Activated T-cell treated with anti-CD3 and anti-CD28 coated beads, Interleukin-2, amount 50 U/mL, for 24 hours (primary cell): ENCODE measurements at regions not wholly inside any gene's neighbourhood (a gene's known extent, or its start where the extent isn't known, plus 50 kb on each side); places are given as distances from the start of the nearest gene placed in this dataset.

ENCODE experiments used
- DNase-seq: peaks from one replicate; pipeline ENCODE4 v3.0.0-alpha.2; 2020
- H3K27ac Mint-ChIP-seq: 2 replicates; pipeline ENCODE4 v1.8.0; 2020; ENCODE audit warnings: mild to moderate bottlenecking, mixed read lengths
- H3K27me3 Mint-ChIP-seq: 2 replicates; pipeline ENCODE4 v1.8.0; 2020; ENCODE audit warnings: mixed read lengths
- H3K36me3 Mint-ChIP-seq: 2 replicates; pipeline ENCODE4 v1.8.0; 2020; ENCODE audit warnings: low read depth, mixed read lengths
- H3K4me1 Mint-ChIP-seq: 2 replicates; pipeline ENCODE4 v1.8.0; 2020; ENCODE audit warnings: low read depth, mixed read lengths
- H3K4me3 Mint-ChIP-seq: 2 replicates; pipeline ENCODE4 v1.8.0; 2020; ENCODE audit warnings: mild to moderate bottlenecking, moderate library complexity, mixed read lengths
- H3K9me3 Mint-ChIP-seq: 2 replicates; pipeline ENCODE4 v1.8.0; 2020; ENCODE audit warnings: mixed read lengths

DNA sequence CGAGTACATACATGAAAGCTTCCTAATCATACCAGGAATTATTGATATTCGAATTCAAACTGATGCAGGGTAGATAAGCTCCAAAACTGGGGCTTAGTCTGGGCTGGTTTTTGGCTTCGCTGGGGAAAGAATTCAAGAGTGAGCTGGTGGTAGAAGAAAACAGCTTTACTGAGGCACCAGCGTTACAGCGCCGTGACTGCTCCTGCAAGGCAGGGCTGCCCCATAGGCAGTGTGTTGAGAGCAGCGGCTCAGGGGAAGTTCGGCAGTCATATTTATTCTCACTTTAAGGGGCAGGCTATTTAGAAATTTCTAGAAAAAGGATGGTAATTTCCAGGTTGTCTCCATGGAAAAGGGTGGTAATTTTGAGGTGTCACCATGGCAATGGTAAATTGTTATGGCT is 292.6 kb upstream of the TCF4 start:
- Mint-ChIP-seq H3K27ac (no peak overlapping the region), H3K27me3 (no peaks in the 10 kb centered on the region), H3K36me3 (no peaks in the 10 kb centered on the region), H3K4me3 (no peak overlapping the region), H3K9me3 (peaks cover 2% of the 10 kb centered on the region), H3K4me1 (peaks cover 1% of the 10 kb centered on the region)
- no peak for DNase-seq

DNA sequence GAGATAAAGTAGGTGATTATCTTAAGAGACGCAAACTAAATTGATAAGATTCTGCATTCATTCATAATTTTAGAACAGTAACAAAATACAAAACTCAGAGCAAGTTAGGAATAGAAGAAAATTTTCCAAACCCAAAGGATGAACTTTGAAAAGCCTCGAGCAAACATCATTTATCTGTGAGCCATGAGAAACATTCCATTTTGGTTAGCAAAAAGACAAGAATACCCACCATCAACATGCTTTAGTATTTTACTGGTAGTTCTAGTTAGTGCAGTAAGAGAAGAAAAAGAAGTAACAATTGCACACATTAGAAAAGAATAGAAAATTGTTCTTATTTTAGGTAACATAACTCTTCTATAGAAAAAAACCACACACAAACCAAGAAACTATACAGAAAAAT is 291.3 kb upstream of the TCF4 start:
- Mint-ChIP-seq H3K27me3 (no peaks in the 10 kb centered on the region), H3K9me3 (no peaks in the 10 kb centered on the region), H3K27ac (no peak overlapping the region), H3K36me3 (no peaks in the 10 kb centered on the region), H3K4me1 (peaks cover 1% of the 10 kb centered on the region), H3K4me3 (no peak overlapping the region)
- no peak for DNase-seq

DNA sequence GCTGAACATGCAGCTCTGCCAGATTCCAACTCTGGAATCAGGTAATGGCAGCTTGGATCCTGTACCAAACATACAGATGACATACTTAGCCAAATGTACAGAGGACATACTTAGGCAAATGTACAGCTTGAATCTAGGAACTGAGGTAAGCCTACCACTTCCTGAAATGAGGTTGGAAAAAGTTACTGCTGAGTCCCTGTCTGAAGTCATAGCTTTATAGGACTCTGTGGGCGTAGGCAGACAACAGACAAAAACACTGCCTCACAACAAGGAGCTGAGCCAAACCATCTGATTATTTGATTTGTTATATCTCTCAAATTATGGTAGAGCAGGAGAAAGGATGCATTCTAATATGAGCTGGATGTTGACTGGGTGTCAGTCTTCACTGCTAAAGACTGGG is 290.2 kb upstream of the TCF4 start:
- Mint-ChIP-seq H3K9me3 (peaks cover 3% of the 10 kb centered on the region), H3K36me3 (no peaks in the 10 kb centered on the region), H3K27ac (no peak overlapping the region), H3K27me3 (no peaks in the 10 kb centered on the region), H3K4me3 (no peak overlapping the region), H3K4me1 (peaks cover 1% of the 10 kb centered on the region)
- DNase-seq: no peak

DNA sequence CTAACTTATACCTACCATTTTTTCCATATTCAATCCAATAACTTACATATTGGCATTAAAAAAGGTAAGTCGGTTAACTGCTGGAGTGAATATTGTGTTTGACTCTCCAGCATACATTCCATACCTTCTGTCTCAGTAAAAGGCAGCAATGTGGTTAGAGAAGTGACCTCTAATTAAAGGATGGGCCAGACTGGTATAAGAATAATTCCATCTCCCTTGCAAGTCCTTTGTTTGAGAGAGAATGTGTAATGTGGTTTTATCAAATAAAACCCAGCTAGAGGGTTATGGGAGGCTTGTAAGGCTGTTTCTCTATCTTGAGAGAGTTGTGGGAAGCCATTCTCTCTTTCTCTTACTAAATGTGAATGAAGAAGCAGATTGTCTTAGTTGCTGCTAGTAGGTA is 289.3 kb upstream of the TCF4 start:
- H3K36me3 Mint-ChIP-seq: no peaks in the 10 kb centered on the region
- H3K4me1 Mint-ChIP-seq: peaks cover 1% of the 10 kb centered on the region
- no peak overlapping the region for H3K27ac Mint-ChIP-seq
- peaks cover 3% of the 10 kb centered on the region for H3K9me3 Mint-ChIP-seq
- H3K27me3 Mint-ChIP-seq: no peaks in the 10 kb centered on the region
- no peak overlapping the region for H3K4me3 Mint-ChIP-seq
- DNase-seq: no peak

DNA sequence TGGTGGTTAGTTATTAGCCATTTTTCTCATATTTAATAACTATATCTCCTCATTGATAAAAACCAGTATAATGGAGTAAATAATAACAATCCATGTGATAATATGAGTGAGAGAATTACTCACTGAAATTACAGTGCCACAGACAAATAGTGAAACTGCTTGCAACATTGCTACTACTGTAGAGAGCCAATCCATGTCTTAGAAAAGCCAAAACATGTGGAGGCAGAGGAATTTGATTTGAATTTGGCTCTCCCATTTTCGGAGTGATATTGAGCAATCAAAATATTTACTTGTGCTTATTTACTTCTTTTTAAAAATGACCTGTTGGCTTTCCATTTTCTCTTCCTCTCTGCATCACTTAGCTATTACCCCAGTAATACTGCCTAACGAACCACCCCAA is 288.3 kb upstream of the TCF4 start:
- no peak overlapping the region for H3K4me3 Mint-ChIP-seq
- H3K36me3 Mint-ChIP-seq: no peaks in the 10 kb centered on the region
- peaks cover 3% of the 10 kb centered on the region for H3K9me3 Mint-ChIP-seq
- no peaks in the 10 kb centered on the region for H3K27me3 Mint-ChIP-seq
- DNase-seq: no peak
- H3K4me1 Mint-ChIP-seq: peaks cover 1% of the 10 kb centered on the region
- no peak overlapping the region for H3K27ac Mint-ChIP-seq

DNA sequence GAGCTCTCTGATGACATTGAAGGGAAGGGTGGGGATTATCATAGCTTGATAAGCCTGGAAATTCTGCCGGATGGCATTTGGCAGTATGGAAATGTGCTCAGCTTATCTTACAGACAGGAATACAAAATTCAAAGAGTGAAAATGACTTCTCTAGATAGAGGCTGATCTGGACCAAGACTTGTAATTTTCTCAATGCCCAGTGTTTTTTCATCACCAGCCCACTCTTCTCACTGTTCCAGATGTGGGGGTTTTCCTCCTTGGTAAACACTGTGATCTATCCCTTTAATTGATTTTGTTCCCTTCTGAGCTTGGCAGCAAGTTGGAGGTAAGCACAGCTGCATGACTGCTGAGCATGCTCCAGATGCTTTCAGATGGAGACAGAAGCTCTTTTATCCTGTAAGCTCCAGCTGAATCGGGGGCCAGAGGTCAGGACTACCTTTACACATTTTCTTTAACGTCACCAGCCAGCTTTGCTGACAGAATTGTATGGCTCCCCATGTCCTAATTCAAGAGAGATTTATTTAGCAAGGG is 287.4 kb upstream of the TCF4 start:
- H3K27me3 Mint-ChIP-seq: no peaks in the 10 kb centered on the region
- DNase-seq: no peak
- H3K4me3 Mint-ChIP-seq: no peak overlapping the region
- H3K27ac Mint-ChIP-seq: no peak overlapping the region
- H3K36me3 Mint-ChIP-seq: no peaks in the 10 kb centered on the region
- peaks cover 6% of the 10 kb centered on the region for H3K9me3 Mint-ChIP-seq
- peaks cover 1% of the 10 kb centered on the region for H3K4me1 Mint-ChIP-seq

DNA sequence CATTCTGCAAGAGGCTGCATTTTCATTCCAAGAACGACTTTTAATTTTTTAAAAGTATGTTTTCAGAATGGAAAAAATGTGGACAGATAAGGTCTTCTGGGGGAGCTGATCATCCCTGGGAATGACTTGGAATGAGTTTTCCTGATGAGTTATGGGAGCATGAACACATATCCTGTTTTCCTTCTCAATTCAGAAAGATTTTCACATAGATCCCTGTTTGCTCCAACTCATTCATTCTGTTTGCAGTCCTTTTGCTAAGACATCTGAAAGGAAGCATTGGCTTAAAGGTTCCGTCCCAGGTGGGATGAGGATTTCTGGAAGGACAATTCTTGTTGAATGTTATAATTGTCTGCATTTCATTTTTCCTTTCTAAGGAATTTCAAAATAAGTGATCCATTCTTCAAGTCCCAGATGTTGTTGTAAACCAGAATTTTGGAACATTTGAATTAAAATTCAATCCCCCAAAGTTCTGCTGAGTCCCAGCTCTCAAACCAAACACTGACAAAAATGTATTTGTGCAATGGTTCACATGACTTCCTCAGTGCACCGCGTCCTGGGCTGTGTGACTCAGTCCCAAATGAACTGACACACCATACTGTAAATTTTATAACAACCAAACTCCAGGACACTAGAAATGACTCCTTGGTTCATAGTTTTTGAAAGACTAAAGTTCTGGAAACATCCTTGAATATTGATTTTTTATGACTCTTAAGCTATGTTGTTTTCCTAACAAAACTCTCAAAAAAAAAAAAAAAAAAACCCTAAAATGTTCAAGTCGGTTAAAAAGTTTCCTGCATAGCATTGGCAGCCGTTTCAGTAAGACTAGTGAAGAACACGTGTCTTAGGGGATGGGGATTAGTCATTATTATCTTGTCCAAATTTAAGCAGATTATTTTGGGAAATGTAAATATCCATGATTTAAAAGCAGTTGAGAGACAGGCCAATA is 281.8 kb upstream of the TCF4 start:
- H3K27me3 Mint-ChIP-seq: no peaks in the 10 kb centered on the region
- H3K4me3 Mint-ChIP-seq: no peak overlapping the region
- peaks cover 6% of the 10 kb centered on the region for H3K9me3 Mint-ChIP-seq
- H3K4me1 Mint-ChIP-seq: no peaks in the 10 kb centered on the region
- no peaks in the 10 kb centered on the region for H3K36me3 Mint-ChIP-seq
- no peak overlapping the region for H3K27ac Mint-ChIP-seq
- DNase-seq: no peak

DNA sequence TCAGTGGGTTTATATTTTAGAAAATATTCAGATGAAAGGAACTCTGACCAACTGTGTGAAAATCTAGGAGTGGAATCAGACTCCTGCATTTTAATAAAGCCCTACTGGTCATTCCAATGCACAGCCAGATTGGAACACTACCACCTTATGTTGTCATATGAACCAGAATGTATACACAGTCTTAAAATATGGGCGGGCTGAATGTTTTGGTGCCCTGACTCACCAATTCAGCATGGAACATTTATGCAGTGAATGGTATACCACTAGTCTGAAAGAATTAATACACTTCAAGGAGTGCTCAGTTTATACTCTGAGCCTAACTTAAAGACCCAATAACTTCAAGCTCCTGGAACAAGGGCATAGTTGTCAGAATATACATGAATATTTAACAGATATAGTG is 280.9 kb upstream of the TCF4 start:
- no peaks in the 10 kb centered on the region for H3K36me3 Mint-ChIP-seq
- H3K4me1 Mint-ChIP-seq: no peaks in the 10 kb centered on the region
- no peak overlapping the region for H3K4me3 Mint-ChIP-seq
- H3K27me3 Mint-ChIP-seq: no peaks in the 10 kb centered on the region
- peaks cover 6% of the 10 kb centered on the region for H3K9me3 Mint-ChIP-seq
- no peak overlapping the region for H3K27ac Mint-ChIP-seq
- no peak for DNase-seq

DNA sequence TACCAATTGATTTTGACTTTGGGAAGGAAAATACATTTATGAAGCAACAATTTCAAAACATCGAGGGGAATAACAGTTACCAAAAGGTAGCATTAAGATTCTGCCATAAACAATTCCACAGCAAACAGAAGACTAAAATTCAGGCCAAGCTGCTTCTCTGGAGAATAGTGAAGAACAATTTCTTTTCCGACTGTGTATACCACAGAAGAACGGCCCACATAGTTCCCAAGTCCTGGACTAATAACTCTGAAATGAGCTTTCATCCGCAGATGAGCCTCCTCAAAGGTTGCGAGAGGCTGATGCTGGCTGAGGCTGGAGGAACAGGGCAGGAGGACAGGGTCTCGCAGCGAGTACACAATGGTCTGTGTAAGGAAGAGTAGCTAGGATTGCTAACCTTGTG is 278.9 kb upstream of the TCF4 start:
- Mint-ChIP-seq H3K9me3 (peaks cover 7% of the 10 kb centered on the region), H3K4me1 (no peaks in the 10 kb centered on the region), H3K4me3 (no peak overlapping the region), H3K27ac (no peak overlapping the region), H3K27me3 (no peaks in the 10 kb centered on the region), H3K36me3 (no peaks in the 10 kb centered on the region)
- no peak for DNase-seq

DNA sequence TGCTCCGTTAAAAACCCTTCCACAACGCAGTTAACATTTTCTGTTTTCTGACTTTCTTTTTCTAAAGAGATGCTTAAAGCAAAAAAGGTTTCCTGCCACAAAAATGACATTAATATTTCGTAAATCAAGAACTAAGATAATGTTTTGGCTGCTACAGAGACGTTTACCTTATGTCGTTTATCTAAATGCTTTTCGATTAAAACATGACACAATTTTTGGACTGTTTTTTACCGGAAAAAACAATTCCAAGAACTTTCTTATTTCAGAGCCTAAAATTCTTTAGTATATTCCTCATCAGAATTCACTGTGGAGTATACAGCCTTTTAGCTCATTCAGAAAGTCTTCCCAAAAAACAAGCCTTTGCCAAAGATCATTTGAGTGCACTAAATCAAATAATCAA is 278.0 kb upstream of the TCF4 start:
- Mint-ChIP-seq H3K27me3 (no peaks in the 10 kb centered on the region), H3K9me3 (peaks cover 7% of the 10 kb centered on the region), H3K27ac (no peak overlapping the region), H3K36me3 (no peaks in the 10 kb centered on the region), H3K4me3 (no peak overlapping the region), H3K4me1 (no peaks in the 10 kb centered on the region)
- DNase-seq: no peak

DNA sequence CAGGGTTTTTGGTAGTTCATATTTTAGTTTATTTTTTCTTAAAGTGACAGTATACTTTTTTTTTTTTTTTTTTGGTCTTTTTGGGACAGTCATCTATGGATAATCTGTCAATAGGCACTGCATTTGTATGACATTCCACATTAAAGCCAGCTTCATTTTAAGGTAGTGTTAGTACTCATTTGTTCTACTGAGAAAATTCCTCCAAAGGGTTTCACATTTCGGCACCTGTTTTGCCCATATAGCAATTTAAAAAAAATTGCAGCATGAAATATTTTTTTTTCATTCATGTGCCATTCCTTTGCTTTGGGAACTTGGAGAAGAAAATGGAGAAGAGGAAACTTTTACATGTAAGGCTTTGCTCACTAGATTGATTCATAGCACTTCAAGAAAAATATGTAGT is 276.3 kb upstream of the TCF4 start:
- DNase-seq: no peak
- Mint-ChIP-seq H3K4me1 (no peaks in the 10 kb centered on the region), H3K9me3 (peaks cover 3% of the 10 kb centered on the region), H3K36me3 (no peaks in the 10 kb centered on the region), H3K4me3 (no peak overlapping the region), H3K27ac (no peak overlapping the region), H3K27me3 (no peaks in the 10 kb centered on the region)

DNA sequence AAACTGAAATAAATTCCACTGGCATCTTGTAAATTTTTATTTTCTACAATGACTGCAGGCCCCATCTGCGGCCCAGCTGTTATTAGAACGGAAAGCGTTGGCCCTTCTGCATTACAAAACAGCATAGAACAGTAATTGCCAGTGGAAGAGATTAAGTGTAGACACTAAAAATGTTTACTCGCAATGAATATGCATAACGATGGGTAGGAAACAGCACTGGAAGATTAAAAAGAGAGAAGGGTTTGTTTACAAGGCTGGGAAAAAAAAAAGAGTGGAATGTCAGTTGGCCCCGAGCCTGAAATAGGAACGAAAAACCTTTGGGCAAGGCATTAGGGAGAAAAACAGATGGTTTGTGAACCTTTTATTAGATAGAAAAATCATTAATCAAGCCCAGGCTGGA is 275.9 kb upstream of the TCF4 start:
- peaks cover 3% of the 10 kb centered on the region for H3K9me3 Mint-ChIP-seq
- no peaks in the 10 kb centered on the region for H3K36me3 Mint-ChIP-seq
- no peak for DNase-seq
- no peak overlapping the region for H3K4me3 Mint-ChIP-seq
- no peaks in the 10 kb centered on the region for H3K27me3 Mint-ChIP-seq
- H3K4me1 Mint-ChIP-seq: no peaks in the 10 kb centered on the region
- H3K27ac Mint-ChIP-seq: no peak overlapping the region

DNA sequence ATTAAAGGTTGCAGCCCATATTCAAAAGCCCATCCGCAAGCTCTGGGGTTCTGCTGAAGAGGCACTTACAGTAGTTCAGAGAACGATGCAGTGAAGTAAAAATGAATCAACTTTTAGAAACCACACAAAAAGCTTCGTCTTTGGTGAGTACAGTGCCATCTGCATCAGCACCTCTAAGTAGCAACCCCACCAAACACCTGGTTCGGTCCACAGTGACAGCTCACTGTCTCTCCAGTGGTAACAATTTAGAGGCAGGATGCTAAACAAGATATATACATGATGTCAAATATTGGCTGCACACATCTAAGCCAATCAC is 275.4 kb upstream of the TCF4 start:
- H3K9me3 Mint-ChIP-seq: peaks cover 3% of the 10 kb centered on the region

DNA sequence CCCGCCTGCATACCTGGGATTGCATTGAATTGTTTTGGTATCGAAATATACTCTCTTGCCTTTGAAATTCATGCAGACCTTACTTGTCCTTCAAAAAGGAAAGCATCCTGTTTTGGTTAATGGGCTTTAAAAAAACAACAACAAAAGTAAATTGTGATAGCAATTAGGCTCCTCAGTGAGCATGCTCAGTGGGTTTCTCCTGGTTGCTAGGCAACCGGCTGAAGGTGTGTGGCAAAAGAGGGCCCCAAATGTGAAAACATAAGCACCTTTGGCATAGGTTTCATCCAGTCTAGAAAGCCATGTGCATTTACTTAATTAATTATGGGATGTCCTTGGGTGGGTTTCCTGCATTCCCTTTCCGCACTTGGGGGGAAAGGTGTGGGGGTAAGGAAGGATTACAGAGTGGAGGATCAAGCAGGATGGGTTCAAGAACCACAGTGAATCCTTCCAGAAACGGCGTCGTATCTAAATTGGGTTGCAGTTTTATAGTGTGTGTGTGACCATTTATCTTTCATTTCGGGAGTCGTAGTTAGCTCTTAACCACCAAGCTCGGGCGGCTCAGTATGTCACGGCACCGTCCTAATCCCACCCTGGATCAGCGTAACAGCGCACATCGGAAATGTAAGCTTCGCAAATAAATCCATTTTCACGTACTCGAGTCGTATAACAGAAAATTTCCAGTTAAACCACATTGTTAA is 274.9 kb upstream of the TCF4 start:
- Mint-ChIP-seq H3K36me3 (no peaks in the 10 kb centered on the region), H3K4me1 (no peaks in the 10 kb centered on the region), H3K9me3 (peaks cover 3% of the 10 kb centered on the region), H3K4me3 (no peak overlapping the region), H3K27ac (no peak overlapping the region), H3K27me3 (no peaks in the 10 kb centered on the region)
- DNase-seq: no peak

More for the DNA sequence above, 275.4 kb upstream of the TCF4 start:
- Mint-ChIP-seq H3K27ac (no peak overlapping the region), H3K4me1 (no peaks in the 10 kb centered on the region), H3K27me3 (no peaks in the 10 kb centered on the region), H3K4me3 (no peak overlapping the region), H3K36me3 (no peaks in the 10 kb centered on the region)
- DNase-seq: no peak

DNA sequence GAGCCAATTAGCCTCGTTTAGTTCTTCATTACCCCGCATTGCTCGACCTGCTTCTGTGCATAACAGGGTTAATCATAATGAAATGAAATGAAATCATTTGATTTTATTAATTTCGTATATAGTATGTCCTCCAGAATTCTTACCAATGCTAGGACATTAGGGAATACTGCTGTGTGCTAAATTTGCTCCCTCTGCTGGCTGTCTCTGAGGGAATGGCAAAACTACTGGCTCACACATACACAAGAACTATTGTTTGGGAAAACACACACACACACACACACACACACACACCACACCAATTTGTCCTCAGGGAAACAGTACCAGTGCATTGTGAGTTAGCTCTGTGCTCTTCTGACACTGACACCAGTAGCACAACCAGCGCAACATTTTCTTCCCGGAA is 273.3 kb upstream of the TCF4 start:
- Mint-ChIP-seq H3K4me3 (no peak overlapping the region), H3K27me3 (no peaks in the 10 kb centered on the region), H3K36me3 (no peaks in the 10 kb centered on the region), H3K27ac (no peak overlapping the region), H3K4me1 (no peaks in the 10 kb centered on the region), H3K9me3 (peaks cover 3% of the 10 kb centered on the region)
- no peak for DNase-seq
